HG02938 (cell line): ENCODE measurements at regions not wholly inside any gene's neighbourhood (a gene's known extent, or its start where the extent isn't known, plus 50 kb on each side); places are given as distances from the start of the nearest gene placed in this dataset.
A peak's percentile ranks its signal among the peaks of the same experiment; 100 is the strongest.

Source experiments
- ATAC-seq: cut with Tn5 transposase; IDR thresholded peaks from one replicate; pipeline ENCODE4 v1.9.1; 2021; ENCODE audit warnings: mild to moderate bottlenecking, moderate library complexity; ENCODE audit not compliant: unreplicated experiment

GRCh38 chr1:113219377-113219776 is 146.4 kb downstream of the LRIG2 start:
- ATAC-seq, result no peak

DNA sequence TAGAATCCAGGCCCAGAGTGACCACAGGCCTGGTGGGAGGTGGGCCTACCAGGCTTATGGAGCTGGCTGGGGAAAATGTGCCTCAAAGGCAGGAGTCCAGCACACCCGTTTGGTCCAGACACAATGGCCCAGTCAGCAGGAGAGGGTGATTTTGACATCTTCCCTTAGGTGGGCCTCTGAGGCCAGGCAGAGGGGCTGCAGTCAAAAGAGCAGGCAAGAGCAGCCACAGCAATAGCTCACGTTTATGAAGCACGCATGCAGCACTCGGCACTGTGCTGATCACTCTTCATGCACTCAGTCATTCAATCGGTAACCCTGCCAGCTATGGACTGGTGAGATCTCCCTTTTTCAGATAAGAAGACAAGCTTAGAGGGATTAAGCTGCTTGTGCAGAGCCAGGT is 146.8 kb downstream of the LRIG2 start:
- ATAC-seq, result no peak

- ATAC-seq, result no peak
These were observed 150.0 kb downstream of the LRIG2 start for GRCh38 chr1:113223040-113223439.

DNA sequence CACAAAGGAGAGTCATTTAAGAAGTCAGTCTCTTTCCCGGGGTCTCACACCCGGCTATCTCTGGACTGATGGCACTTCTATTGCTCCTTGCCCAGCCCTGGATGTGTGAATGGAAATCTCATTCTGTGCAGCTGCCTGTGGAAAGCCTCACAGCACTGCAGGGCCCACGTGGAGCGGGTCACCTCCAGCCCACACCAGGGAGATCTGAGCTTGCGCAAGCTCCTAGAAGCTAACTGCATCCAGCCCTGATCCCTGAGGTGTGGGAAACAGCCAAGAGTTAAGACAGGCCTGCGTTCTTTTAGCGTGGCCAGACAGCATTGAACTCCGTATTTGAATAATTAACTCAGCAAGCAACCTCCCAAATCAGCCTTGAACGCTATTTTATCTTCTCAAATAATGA is 150.5 kb downstream of the LRIG2 start:
- ATAC-seq, result no peak

GRCh38 chr1:113226148-113226547 is 153.2 kb downstream of the LRIG2 start:
- ATAC-seq, result peak; percentile 81

DNA sequence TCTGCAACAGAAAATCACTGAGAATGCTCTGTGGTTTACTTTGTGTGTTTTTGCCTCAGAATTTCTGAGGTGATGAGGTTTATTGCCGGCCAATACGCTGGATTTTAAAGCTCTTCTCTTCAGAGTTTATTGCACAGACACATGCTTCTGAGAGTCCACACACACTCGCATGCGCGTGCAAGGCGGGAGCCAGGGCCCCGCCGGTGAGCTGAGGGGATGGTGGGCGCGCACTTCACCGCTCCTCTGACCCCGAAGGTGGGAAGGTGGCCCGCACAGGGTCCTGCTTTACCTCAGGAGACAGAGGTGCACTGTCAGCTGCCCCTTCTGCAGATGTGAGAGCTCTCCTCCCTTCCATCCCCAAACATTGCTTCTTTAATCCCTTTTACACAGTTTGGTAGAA is 158.4 kb upstream of the MAGI3 start:
- no peak for ATAC-seq

- no peak for ATAC-seq
These were observed 156.9 kb upstream of the MAGI3 start for GRCh38 chr1:113233441-113233840.

DNA sequence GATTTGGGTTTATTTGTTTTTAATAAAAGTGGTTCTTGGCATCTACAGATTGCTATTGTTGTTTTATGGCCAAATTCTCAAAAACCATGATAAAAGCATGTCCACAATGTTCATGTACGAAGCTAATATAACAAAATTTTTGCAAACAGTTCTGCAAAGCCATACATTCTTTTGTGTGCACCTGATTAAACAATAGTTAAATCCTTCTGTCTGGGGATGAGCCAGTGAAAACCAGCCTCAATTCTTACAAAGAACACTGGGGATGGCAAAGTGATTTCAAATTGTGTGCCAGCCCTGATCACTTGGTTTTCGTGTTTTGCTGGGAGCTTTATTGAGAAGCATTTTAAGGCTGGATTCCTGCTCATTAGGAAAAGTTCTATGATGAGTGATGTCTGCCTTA is 149.1 kb upstream of the MAGI3 start:
- no peak for ATAC-seq

DNA sequence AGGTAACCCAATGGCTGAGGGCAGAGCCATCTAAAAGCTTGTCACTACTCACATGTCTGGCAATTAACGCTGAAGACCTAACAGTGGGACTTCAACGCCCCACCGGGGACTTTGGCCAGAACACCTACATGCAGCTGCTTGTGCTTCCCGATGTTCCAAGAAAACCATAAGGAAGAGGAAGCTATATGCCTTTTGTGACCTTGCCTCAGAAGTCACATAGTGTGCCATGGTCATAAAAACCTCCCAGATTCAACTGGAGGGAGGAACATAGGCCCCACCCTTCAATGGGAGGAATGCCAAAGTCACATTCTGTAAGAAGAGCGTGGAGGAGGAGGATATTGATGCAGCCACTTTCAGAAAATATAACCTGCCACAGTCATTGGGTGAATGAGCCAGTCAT is 147.8 kb upstream of the MAGI3 start:
- ATAC-seq, result no peak

- no peak for ATAC-seq
These were observed 146.8 kb upstream of the MAGI3 start for GRCh38 chr1:113243529-113243928.

DNA sequence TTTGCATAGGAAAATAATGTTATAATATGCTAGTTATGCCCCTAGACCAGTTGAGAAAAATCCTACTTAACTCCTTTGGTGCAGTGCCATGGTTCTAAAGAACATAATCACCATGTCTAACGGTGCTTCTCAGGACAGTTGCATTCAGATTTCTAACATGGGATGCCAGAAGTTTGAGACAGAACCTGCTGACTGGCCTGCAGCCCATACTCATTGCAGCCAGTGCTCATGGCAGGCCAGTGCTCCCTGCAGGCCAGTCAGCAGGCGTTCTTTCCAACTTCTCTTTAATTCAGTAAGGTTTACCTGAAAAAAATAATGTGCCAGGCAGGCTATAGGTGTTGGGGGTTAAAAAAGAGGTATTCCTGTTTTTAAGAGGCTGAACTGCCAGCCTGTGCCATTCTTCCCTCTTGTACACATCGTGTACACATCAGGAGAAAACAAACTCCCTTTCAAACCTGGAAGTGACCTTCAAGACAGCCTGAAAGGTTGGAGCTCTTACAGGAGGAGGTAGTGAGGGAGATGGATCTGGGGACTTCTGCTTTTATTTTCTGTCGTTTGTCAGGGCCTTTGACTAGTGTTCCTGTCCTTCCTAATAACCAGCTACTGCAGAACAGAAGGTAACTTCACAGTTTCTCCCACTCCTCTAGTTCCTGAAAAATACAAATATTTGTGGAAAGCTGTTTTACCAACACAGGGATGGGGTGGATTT is 146.0 kb upstream of the MAGI3 start:
- no peak for ATAC-seq

DNA sequence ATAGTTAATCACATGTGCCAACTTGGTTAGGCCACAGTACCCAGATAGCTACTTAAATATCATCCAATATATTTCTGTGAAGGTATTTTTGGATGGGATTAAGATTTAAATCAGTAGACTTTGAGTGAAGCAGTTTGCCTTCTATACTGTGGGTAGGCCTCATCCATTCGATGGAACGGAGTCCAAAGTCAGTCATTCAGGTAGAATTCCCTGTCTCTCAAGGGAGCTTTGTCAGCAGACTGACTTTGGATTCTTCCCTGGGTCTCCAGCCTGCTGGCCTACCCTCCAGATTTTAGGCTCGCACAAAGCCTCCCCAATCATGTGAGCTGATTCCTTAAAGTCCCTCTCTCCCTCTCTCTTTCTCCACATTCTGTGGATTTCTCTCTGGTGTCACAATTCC is 145.1 kb upstream of the MAGI3 start:
- ATAC-seq, result no peak

DNA sequence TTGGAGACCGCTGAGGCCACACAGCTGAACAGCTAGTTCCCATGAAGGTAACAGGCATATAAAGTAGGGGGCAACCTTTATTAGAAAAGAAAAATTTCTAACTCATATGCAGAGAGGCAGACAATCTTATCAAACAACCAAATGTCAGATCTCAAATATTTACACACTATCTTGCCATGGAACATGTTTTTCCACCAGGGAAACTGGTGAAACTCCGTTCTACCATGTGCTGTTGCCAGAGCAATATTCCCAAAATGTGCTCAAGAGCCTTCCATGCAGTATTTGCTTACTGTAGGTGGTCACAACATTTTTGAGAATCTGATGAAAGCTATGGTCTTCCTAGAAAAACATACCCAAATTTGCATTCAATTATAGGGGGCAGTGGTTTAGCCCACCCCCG is 143.4 kb upstream of the MAGI3 start:
- no peak for ATAC-seq

- no peak for ATAC-seq
These were observed 143.0 kb upstream of the MAGI3 start for GRCh38 chr1:113247355-113247754.

DNA sequence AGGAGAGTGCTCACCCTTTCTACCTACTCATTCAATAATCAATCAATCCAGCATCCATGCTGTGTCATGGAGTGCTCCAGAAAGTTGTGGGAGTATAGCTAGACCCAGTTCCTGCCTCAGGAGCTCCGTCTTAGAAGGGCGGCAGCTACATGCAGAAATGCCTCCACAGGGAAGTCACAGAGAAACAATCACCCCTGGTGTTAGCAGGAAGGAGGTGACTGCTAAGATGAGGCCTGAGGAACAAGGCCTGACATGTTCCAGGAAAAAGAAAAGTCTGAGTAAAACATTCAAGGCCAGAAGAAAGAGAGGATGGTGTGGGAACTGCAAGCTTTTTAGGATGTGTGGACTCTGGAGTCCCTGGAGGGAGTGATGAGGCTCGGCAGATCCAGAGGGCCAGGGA is 142.5 kb upstream of the MAGI3 start:
- ATAC-seq, result no peak

- no peak for ATAC-seq
These were observed 141.8 kb upstream of the MAGI3 start for GRCh38 chr1:113248494-113248893.

GRCh38 chr1:113250161-113250560 is 140.2 kb upstream of the MAGI3 start:
- ATAC-seq, result no peak

GRCh38 chr1:113252166-113252565 is 138.1 kb upstream of the MAGI3 start:
- ATAC-seq, result no peak

DNA sequence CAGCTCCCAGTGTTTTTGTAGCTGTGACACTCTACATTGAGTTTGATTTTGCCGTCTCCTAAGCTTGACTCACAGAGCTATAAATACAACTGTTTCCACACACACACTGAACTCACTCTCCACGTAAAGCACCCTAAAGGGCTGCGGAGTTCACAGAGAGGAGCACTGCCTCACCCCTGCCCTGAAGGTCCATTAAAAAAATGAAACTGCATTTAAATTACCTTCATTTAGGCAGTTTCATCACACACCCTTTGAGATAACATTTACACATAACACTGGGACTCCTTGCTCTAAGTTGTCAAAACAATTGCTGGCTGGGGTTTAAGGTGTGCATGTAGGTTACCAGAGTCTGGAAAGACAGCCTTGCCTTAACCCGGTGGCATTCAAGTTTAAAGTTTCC is 137.1 kb upstream of the MAGI3 start:
- no peak for ATAC-seq

DNA sequence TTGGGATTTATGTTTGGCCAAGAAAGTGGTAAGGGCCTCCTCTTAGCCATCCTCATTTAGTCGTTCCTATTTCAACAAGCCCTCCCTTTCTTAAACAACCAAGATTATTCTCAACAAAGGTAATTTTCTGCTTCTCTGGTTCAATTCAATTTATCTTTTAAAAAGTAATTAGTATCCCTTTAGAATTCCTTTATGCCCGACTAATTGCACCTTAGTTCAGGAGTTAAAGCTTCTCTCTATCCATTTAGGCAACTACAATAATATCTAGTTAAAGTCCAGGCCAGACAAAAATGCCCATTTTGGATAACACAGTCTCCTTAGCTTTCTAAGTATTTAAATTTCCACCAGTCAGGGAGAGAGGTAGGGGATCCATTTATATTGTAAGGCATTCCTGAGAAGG is 136.7 kb upstream of the MAGI3 start:
- ATAC-seq, result no peak

- no peak for ATAC-seq
These were observed 135.1 kb upstream of the MAGI3 start for GRCh38 chr1:113255038-113255719.

DNA sequence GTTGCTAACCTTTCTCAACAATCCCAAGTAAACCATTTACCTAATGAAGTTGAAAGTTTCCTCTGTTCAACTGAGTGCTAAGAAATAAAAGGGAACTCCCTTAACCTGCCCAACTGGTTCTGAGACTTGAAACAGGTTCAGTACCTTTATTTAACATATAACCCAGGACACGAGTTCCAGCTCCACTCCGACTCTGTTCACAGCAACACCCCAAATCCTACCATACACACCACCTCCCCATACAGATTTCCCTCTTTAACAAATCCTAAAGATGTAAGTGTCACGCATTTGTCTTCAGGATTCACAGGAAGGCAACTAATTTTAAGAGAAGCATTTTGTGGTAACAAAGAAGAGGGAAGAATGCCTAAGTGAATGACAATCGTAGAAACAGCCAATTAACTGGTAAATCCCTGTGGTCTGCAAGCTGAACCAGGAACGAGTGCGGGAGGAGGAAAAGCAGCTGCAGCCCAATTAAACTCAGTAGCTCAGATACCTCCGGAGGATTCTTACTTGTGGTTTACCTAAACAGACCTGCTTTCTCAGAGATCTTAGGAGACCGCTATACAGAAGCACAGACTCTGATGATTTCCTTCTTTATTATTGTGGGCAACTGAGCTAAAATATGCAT is 134.5 kb upstream of the MAGI3 start:
- no peak for ATAC-seq
